Left ventricle myocardium inferior (tissue), 1 donor: ENCODE measurements at regions not wholly inside any gene's neighbourhood (a gene's known extent, or its start where the extent isn't known, plus 50 kb on each side); places are given as distances from the start of the nearest gene placed in this dataset.

Source experiments
- DNase-seq: peaks from one replicate; pipeline ENCODE4 v3.0.0-alpha.2; 2020
- H3K27ac ChIP-seq: fragments of 200-600 bp; replicated peaks from 2 replicates; pipeline ENCODE4 v1.8.0; 2021
- H3K27me3 ChIP-seq: fragments of 200-600 bp; 2 replicates; pipeline ENCODE4 v1.8.0; 2021; ENCODE audit warnings: low read depth
- H3K36me3 ChIP-seq: fragments of 200-600 bp; 2 replicates; pipeline ENCODE4 v1.8.0; 2021
- H3K4me1 ChIP-seq: fragments of 200-600 bp; 2 replicates; pipeline ENCODE4 v1.8.0; 2021
- H3K4me3 ChIP-seq: fragments of 200-600 bp; 2 replicates; pipeline ENCODE4 v1.8.0; 2021; ENCODE audit warnings: mild to moderate bottlenecking, moderate library complexity
- H3K9me3 ChIP-seq: fragments of 200-600 bp; replicated peaks from 2 replicates; pipeline ENCODE4 v1.8.0; 2021
- intact Hi-C: fragments of 100-400 bp; cut with micrococcal nuclease; formaldehyde crosslinking; loops from one replicate; pipeline ENCODE4 v1.11.0; 2022
- TF ChIP-seq, protein P1 (sequence below): fragments of 200-600 bp; IDR thresholded peaks from 2 replicates; pipeline ENCODE4 v1.8.0; 2021; ENCODE audit warnings: antibody characterized with exemption, mild to moderate bottlenecking, borderline replicate concordance
- donor health status: DM: no; HTN: yes; CAD: no; lungs with severe emphysema.

DNA sequence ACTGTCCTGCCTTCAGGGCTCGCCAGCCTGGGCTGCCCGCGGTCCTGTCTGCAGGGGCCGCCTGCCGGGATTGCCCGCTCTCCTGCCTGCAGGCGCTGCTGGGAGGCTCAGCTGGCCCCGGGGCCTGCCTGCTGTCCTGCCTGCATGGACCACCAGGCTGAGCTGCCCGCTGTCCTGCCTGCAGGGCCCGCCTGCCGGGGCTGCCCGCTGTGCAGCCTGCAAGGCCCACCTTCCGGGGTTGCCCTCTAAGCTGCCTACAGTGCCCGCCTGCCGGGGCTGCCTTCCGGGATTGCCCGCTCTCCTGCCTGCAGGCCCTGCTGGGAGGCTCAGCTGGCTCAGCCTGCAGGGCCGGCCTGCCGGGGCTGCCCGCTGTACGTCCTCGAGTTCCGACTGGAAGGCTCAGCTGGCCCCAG lies 164.4 kb downstream of the GLRX3 start:
- Histone ChIP-seq H3K9me3 (peaks cover 56% of the 10 kb centered on the region), H3K27ac (peak overlapping the region; percentile 91), H3K4me3 (peak overlapping the region; percentile 82), H3K36me3 (peaks cover 5% of the 10 kb centered on the region), H3K27me3 (no peaks in the 10 kb centered on the region), H3K4me1 (peaks cover 27% of the 10 kb centered on the region)
- intact Hi-C loops = no loop called here
- DNase-seq = peak; percentile 44
- TF ChIP-seq, protein P1, sequence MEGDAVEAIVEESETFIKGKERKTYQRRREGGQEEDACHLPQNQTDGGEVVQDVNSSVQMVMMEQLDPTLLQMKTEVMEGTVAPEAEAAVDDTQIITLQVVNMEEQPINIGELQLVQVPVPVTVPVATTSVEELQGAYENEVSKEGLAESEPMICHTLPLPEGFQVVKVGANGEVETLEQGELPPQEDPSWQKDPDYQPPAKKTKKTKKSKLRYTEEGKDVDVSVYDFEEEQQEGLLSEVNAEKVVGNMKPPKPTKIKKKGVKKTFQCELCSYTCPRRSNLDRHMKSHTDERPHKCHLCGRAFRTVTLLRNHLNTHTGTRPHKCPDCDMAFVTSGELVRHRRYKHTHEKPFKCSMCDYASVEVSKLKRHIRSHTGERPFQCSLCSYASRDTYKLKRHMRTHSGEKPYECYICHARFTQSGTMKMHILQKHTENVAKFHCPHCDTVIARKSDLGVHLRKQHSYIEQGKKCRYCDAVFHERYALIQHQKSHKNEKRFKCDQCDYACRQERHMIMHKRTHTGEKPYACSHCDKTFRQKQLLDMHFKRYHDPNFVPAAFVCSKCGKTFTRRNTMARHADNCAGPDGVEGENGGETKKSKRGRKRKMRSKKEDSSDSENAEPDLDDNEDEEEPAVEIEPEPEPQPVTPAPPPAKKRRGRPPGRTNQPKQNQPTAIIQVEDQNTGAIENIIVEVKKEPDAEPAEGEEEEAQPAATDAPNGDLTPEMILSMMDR = no peak

DNA sequence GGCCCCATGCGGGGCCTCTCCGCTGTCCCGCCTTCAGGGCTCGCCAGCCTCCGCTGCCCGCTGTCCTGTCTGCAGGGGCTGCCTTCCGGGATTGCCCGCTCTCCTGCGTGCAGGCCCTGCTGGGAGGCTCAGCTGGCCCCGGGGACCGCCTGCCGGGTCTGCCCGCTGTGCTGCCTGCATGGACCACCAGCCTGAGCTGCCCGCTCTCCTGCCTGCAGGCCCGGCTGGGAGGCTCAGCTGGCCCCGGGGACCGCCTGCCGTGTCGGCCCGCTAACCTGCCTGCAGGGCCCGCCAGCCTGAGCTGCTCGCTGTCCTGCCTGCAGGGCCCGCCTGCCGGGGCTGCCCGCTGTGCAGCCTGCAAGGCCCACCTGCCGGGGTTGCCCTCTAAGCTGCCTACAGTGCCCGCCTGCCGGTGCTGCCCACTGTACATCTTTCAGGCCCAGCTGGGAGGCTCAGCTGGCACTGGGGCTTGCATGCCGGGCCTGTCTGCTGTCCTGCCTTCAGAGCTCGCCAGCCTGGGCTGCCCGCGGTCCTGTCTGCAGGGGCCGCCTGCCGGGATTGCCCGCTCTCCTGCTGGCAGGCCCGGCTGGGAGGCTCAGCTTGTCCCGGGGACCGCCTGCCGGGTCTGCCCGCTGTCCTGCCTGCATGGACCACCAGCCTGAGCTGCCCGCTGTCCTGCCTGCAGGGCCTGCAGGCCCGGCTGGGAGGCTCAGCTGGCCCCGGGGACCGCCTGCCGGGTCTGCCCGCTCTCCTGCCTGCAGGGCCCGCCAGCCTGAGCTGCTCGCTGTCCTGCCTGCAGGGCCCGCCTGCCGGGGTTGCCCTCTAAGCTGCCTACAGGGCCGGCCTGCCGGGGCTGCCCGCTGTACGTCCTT lies 165.1 kb downstream of the GLRX3 start:
- TF ChIP-seq, protein P1 = no peak
- intact Hi-C loops = no loop called here
- DNase-seq = peak; percentile 77
- H3K27me3 ChIP-seq = no peaks in the 10 kb centered on the region
- peaks cover 27% of the 10 kb centered on the region for H3K4me1 ChIP-seq
- H3K27ac ChIP-seq = peak overlapping the region; percentile 91
- H3K9me3 ChIP-seq = peaks cover 53% of the 10 kb centered on the region
- peaks cover 5% of the 10 kb centered on the region for H3K36me3 ChIP-seq
- peak overlapping the region; percentile 82 for H3K4me3 ChIP-seq

DNA sequence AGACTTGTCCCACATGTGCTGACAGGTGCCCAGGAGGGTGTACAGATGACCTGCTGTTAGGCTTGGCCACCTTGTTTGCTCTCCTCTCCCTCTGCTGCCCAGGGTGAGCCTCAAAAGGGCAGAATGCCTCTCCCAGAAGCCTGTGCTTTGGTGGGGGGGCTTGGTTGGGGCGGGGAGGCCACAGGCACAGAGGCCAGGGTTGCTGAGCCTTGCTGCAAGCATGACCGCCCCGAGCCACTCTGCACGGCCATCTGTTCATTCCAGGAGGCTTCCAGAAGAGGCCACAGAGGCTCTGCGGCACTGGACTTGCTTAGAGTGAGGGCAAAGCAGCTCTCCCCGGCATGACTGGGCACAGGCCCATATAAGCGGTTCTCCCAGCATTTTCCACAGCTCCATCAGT lies 190.8 kb downstream of the GLRX3 start:
- no peak for DNase-seq
- Histone ChIP-seq H3K27ac (no peak overlapping the region), H3K4me1 (no peaks in the 10 kb centered on the region), H3K9me3 (peaks cover 20% of the 10 kb centered on the region), H3K27me3 (peaks cover 45% of the 10 kb centered on the region), H3K36me3 (no peaks in the 10 kb centered on the region), H3K4me3 (no peak overlapping the region)
- TF ChIP-seq, protein P1 = no peak
- intact Hi-C loops = no loop called here

DNA sequence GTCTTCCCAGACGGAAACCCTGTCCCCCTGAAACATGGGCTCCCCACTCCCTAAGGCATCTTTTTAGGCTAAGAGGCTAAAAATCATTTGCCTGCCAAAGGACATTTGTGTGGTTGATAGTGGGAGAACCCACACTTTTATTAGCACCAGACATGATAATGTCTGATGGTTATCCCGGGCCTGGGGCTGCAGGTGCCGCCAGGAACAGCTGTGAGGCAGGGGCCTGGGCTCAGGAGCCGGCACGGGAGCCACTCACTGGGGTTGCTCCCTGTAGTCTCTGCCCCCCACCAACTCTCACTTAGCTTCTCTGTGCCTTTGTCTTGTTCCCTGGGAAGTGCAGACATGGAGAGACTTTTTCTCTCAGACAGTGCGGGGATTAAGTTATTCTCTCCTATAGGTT lies 193.6 kb downstream of the GLRX3 start:
- Histone ChIP-seq H3K4me1 (no peaks in the 10 kb centered on the region), H3K4me3 (no peak overlapping the region), H3K27ac (no peak overlapping the region), H3K27me3 (peaks cover 59% of the 10 kb centered on the region), H3K9me3 (peaks cover 11% of the 10 kb centered on the region), H3K36me3 (no peaks in the 10 kb centered on the region)
- intact Hi-C loops = no loop called here
- TF ChIP-seq, protein P1 = no peak
- no peak for DNase-seq

DNA sequence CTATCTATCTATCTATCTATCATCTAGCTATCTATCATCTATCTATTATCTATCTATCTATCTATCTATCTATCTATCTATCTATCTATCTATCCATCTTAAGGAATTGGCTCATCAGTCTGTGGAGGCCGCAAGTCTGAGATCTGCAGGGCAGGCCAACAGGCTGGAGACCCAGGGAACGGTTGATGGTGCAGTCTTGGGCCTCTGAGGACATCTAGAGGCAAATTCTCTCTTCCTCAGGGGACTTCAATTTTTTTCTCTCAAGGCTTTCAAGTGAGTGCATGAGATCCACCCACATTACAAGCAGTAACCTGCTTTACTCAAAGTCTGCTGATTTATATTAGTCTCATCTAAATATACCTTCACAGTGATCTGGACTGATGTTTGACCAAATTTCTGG lies 197.0 kb downstream of the GLRX3 start:
- Histone ChIP-seq H3K9me3 (peaks cover 1% of the 10 kb centered on the region), H3K4me1 (no peaks in the 10 kb centered on the region), H3K4me3 (no peak overlapping the region), H3K36me3 (no peaks in the 10 kb centered on the region), H3K27ac (no peak overlapping the region), H3K27me3 (peaks cover 78% of the 10 kb centered on the region)
- TF ChIP-seq, protein P1 = no peak
- intact Hi-C loops = no loop called here
- no peak for DNase-seq
